ENCODE measurements at regions not wholly inside any gene's neighbourhood (a gene's known extent, or its start where the extent isn't known, plus 50 kb on each side); places are given as distances from the start of the nearest gene placed in this dataset.
"Not testable (repeated sequence)": the region's sequence is repeated elsewhere in the genome, so short reads cannot be mapped to it uniquely, and the experiment has no call there.

- TF ChIP-seq CTCF (IDR thresholded peaks at IDR 0.05): no peak
- no peak overlapping the region for H3K27ac ChIP-seq
- no peak overlapping the region for H3K4me3 ChIP-seq
- DNase-seq (ENCODE audit: low spot score): no peak
Measured at GRCh38 chr2:226168496-226169160, 631.0 kb downstream of the IRS1 start.

GRCh38 chr2:226164512-226164911 is 635.1 kb downstream of the IRS1 start:
- Histone ChIP-seq H3K27ac (no peak overlapping the region), H3K4me3 (no peak overlapping the region)
- no peak for TF ChIP-seq CTCF (IDR thresholded peaks at IDR 0.05)
- DNase-seq (ENCODE audit: low spot score): no peak

GRCh38 chr2:226160617-226161016 is 639.0 kb downstream of the IRS1 start:
- DNase-seq (ENCODE audit: low spot score); H3K27ac ChIP-seq; H3K4me3 ChIP-seq: not testable (repeated sequence)

GRCh38 chr2:226159875-226160479 is 639.6 kb downstream of the IRS1 start:
- H3K4me3 ChIP-seq: no peak overlapping the region
- no peak for DNase-seq (ENCODE audit: low spot score)
- no peak for TF ChIP-seq CTCF (IDR thresholded peaks at IDR 0.05)
- H3K27ac ChIP-seq: no peak overlapping the region

- DNase-seq (ENCODE audit: low spot score): no peak
- TF ChIP-seq CTCF (IDR thresholded peaks at IDR 0.05): no peak
- H3K27ac ChIP-seq: no peak overlapping the region
- no peak overlapping the region for H3K4me3 ChIP-seq
Measured at GRCh38 chr2:226158940-226159339, 640.7 kb downstream of the IRS1 start.

- TF ChIP-seq CTCF (IDR thresholded peaks at IDR 0.05): no peak
- H3K27ac ChIP-seq: no peak overlapping the region
- no peak for DNase-seq (ENCODE audit: low spot score)
- no peak overlapping the region for H3K4me3 ChIP-seq
Measured at GRCh38 chr2:226158229-226158628, 641.4 kb downstream of the IRS1 start.

- H3K27ac ChIP-seq: no peak overlapping the region
- no peak overlapping the region for H3K4me3 ChIP-seq
- TF ChIP-seq CTCF (IDR thresholded peaks at IDR 0.05): no peak
- no peak for DNase-seq (ENCODE audit: low spot score)
Measured at GRCh38 chr2:226155093-226155875, 644.3 kb downstream of the IRS1 start.

Measured in coronary artery (tissue), 2 donors.